OCI-LY7 (cell line): ENCODE measurements at regions not wholly inside any gene's neighbourhood (a gene's known extent, or its start where the extent isn't known, plus 50 kb on each side); places are given as distances from the start of the nearest gene placed in this dataset.

Experiments used
- EZH2phosphoT487 ChIP-seq: fragments of 200-600 bp; sonication (generic); IDR thresholded peaks from 2 replicates; pipeline ENCODE4 v1.6.1; 2018; ENCODE audit warnings: low read depth, borderline replicate concordance, mild to moderate bottlenecking, mixed run types, antibody characterized with exemption, low read length, moderate library complexity, mixed read lengths
- TF ChIP-seq, protein P1 (sequence below): fragments of 200-600 bp; sonication (generic); conservative IDR thresholded peaks from 2 replicates; pipeline ENCODE4 v1.5.1; 2014; ENCODE audit warnings: mild to moderate bottlenecking, antibody characterized with exemption, low read length, moderate library complexity, mixed read lengths

DNA sequence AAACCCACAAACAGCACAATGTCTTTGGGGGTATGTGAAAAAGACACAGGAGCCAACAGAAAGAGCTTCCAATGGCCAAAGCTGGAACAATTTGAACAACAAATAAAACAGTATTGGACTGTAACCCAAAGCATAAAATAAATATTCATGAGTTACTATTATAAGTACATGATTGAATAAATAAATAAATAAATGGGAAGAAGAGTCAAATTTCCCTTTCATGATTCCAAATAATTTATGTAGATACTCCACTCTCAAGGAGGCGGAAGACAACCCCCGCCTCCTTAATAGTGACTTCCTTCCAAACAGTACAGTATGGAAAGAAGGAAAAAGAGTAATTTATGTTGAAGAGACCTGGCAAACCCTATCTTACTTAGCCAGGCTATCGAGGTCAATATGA, 124.4 kb upstream of the P2RY1 start:
- TF ChIP-seq, protein P1, sequence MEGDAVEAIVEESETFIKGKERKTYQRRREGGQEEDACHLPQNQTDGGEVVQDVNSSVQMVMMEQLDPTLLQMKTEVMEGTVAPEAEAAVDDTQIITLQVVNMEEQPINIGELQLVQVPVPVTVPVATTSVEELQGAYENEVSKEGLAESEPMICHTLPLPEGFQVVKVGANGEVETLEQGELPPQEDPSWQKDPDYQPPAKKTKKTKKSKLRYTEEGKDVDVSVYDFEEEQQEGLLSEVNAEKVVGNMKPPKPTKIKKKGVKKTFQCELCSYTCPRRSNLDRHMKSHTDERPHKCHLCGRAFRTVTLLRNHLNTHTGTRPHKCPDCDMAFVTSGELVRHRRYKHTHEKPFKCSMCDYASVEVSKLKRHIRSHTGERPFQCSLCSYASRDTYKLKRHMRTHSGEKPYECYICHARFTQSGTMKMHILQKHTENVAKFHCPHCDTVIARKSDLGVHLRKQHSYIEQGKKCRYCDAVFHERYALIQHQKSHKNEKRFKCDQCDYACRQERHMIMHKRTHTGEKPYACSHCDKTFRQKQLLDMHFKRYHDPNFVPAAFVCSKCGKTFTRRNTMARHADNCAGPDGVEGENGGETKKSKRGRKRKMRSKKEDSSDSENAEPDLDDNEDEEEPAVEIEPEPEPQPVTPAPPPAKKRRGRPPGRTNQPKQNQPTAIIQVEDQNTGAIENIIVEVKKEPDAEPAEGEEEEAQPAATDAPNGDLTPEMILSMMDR: no peak
- TF ChIP-seq EZH2phosphoT487: no peak
